Stimulated activated CD4-positive, alpha-beta T cell treated with anti-CD3 and anti-CD28 coated beads, Interleukin-12 subunit alpha, Interleukin-12 subunit beta, amount 100 ng/mL, for 48 hours (primary cell): ENCODE measurements at regions not wholly inside any gene's neighbourhood (a gene's known extent, or its start where the extent isn't known, plus 50 kb on each side); places are given as distances from the start of the nearest gene placed in this dataset.

Experiments used
- DNase-seq, 3 donors: peaks; one replicate each; pipeline ENCODE4 v3.0.0-alpha.2; 2020; ENCODE audit warnings: low read depth in 2 of 3, low spot score in 1 of 3

GRCh38 chr5:88488130-88488529 lies 219.5 kb upstream of the TMEM161B start:
- DNase-seq = no peak

GRCh38 chr5:88487066-88487465 lies 218.4 kb upstream of the TMEM161B start:
- DNase-seq = no peak

DNA sequence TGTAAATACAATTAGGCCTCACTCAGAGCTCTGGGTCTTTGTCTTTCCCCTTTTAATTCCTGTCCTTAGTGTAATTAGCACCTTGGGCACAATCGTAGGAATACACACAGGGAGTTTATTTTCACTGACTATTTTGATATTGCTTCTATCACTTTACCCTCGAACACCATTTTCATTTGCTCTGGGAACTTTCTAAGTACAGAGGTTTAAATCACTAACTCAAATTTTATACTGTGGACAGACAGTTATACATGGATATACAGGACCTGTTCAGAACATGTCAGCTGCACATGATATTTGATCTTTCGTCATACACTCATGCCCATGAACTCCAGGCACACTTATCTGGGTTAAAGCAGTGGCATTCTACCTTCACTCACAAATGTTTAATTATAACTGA lies 217.8 kb upstream of the TMEM161B start:
- no peak for DNase-seq

DNA sequence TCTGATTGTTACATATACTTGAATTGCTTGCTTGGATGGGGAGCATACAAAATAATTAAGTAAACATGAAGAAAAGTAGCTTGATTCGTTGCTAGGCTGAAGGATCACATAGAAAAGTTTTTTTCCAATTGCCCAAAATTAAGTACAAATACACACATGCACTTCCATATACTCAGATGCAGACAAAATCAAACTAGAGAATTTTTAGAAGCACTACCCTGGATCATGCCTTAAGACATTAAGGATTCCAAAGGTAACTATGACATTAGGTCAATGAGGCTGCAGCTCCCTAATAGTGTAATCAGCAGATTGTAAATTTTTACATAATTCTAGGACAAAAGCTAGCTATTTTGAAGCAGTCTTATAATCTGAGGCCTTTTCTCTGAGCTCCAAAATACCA lies 216.9 kb upstream of the TMEM161B start:
- DNase-seq = no peak

GRCh38 chr5:88483964-88484672 lies 215.5 kb upstream of the TMEM161B start:
- DNase-seq = no peak

- no peak for DNase-seq
Measured at GRCh38 chr5:88480801-88481499, 212.3 kb upstream of the TMEM161B start.

GRCh38 chr5:88480245-88480644 lies 211.6 kb upstream of the TMEM161B start:
- DNase-seq = no peak

GRCh38 chr5:88474574-88474973 lies 205.9 kb upstream of the TMEM161B start:
- no peak for DNase-seq

DNA sequence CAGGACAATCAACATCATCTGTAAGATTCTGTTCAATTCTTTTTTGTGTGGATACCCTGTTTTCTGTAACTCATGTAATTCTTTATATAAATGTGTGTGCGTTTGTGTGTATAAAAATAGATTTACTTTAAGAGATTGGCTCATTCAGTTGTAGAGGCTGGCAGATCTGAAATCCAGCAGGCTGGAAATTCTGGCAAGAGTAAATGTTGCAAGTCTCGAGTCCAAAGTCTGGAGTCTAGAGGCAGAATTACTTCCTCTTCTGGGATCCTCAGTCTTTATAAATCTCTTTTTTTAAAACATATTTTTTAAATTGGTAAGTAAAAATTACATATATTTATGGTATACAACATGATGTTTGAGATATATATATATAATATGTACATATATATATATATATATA lies 202.1 kb upstream of the TMEM161B start:
- DNase-seq = no peak

DNA sequence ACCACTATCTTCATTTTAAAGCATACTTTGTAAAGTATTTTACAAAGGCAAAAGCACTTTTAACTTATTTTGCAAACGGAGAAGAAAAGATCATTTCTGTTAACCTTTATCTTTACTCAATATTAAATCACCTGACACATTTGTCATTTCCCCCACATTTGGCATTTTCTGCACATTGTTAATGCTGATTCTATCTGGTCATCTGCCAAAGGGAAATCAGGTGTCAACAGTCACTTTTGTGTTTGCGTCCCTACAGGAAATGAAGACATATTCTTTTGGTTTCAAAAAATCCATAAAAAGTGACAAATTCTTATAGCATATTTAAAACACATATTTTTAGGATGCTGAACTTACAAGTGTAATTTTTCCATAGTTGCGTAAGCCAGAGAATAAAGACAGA lies 191.3 kb upstream of the TMEM161B start:
- DNase-seq = no peak

- no peak for DNase-seq
Measured at GRCh38 chr5:88452820-88453219, 184.2 kb upstream of the TMEM161B start.

GRCh38 chr5:88450239-88450638 lies 181.6 kb upstream of the TMEM161B start:
- DNase-seq = no peak

- no peak for DNase-seq
Measured at GRCh38 chr5:88438006-88438405, 169.4 kb upstream of the TMEM161B start.

GRCh38 chr5:88436290-88436689 lies 167.6 kb upstream of the TMEM161B start:
- DNase-seq = no peak

GRCh38 chr5:88428633-88429032 lies 160.0 kb upstream of the TMEM161B start:
- DNase-seq = no peak

GRCh38 chr5:88426441-88426840 lies 157.8 kb upstream of the TMEM161B start:
- no peak for DNase-seq

- DNase-seq = no peak
Measured at GRCh38 chr5:88425124-88425523, 156.5 kb upstream of the TMEM161B start.

DNA sequence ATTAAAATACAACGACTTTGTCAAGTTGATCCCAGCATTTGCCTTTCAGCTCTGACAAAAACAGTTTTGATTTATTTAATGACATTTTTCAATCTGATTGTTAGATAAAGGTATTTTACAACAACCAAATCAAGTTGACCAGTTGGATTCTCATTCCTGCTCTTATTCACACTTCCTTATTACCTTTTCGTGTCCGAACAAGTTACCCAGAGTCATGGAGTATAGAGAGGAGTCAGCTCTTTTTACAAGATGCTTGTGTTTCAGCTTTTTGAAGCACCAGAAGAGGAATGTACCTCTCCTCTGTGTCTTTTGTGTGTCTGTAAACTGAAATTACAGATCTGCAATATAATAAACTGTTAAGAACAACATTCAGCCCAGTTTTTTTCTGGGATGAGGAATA lies 151.3 kb upstream of the TMEM161B start:
- DNase-seq = no peak

DNA sequence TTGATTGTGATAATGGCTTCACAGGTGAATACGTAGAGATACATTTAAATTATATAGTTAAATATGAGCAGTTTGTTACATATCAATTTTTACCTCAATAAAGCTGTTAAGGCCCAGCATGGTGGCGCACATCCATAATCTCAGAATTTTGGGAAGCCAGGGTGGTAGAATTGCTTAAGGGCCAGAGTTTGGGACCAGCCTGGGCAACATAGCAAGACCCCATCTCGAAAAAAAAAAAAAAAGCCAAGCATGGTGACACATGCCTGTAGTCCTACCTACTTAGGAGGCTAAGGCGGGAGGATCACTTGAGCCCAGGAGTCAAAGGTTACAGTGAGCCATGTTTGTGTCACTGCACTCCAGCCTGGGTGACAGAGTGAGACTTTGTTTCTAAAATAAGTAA lies 138.7 kb upstream of the TMEM161B start:
- no peak for DNase-seq

- no peak for DNase-seq
Measured at GRCh38 chr5:88405783-88406182, 137.1 kb upstream of the TMEM161B start.

- DNase-seq = no peak
Measured at GRCh38 chr5:88404405-88404804, 135.8 kb upstream of the TMEM161B start.

GRCh38 chr5:88401686-88402085 lies 133.0 kb upstream of the TMEM161B start:
- DNase-seq = no peak

- no peak for DNase-seq
Measured at GRCh38 chr5:88401228-88401627, 132.6 kb upstream of the TMEM161B start.
